ENCODE measurements at regions not wholly inside any gene's neighbourhood (a gene's known extent, or its start where the extent isn't known, plus 50 kb on each side); places are given as distances from the start of the nearest gene placed in this dataset.
"Not testable (repeated sequence)": the region's sequence is repeated elsewhere in the genome, so short reads cannot be mapped to it uniquely, and the experiment has no call there.

DNA sequence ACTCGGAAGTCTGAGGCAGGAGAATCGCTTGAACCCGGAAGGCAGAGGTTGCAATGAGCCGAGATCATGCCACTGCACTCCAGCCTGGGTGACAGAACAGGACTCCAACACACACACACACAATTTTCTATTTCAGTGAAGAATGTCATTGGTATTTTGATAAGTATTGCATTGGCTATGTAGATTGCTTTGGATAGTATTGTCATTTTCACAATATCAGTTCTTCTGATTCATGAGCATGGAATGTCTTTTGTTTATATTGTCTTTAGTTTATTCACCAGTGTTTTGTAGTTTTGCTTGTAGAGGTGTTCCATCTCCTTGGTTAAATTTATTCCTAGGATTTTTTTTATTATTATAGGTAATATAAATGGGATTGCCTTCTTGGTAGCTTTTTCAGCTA, 693.4 kb upstream of the SYT4 start:
- no peak overlapping the region for H4K8ac ChIP-seq (ENCODE audit: low read depth, low read length)
- H2BK5ac ChIP-seq (ENCODE audit: low read depth, low read length, poor library complexity): no peak overlapping the region
- H2BK120ac ChIP-seq (ENCODE audit: insufficient read depth, low read length, poor library complexity): no peak overlapping the region
- no peak overlapping the region for H3K27ac ChIP-seq (ENCODE audit: low read depth, low read length)
- no peak overlapping the region for H3K4me2 ChIP-seq (ENCODE audit: low read length)
- no peak overlapping the region for H4K12ac ChIP-seq (ENCODE audit: low read depth, low read length)
- H3K27me3 ChIP-seq (ENCODE audit: insufficient read depth, low read length): no peaks in the 10 kb centered on the region
- no CpG with 5 or more reads among the region's 4 CpGs for WGBS (ENCODE audit: extremely low coverage, insufficient coverage, insufficient read length)
- no peak overlapping the region for H3K23ac ChIP-seq (ENCODE audit: low read length)
- no peak for DNase-seq
- no peaks in the 10 kb centered on the region for H3K9me3 ChIP-seq (ENCODE audit: insufficient read depth, low read depth, low read length)
- H3K36me3 ChIP-seq (ENCODE audit: control insufficient read depth in 1 of 2, insufficient read depth in 2 of 2, low read length in 2 of 2): no peaks in the 10 kb centered on the region
- H2BK12ac ChIP-seq (ENCODE audit: low read length): no peak overlapping the region
- H2AK5ac ChIP-seq (ENCODE audit: low read length): no peak overlapping the region
- no peak overlapping the region for H4K91ac ChIP-seq (ENCODE audit: low read depth, low read length)
- H3K18ac ChIP-seq (ENCODE audit: low read length): no peak overlapping the region
- no peak overlapping the region for H3K4me3 ChIP-seq (ENCODE audit: low read depth, low read length)
- H3K9ac ChIP-seq (ENCODE audit: low read length): no peak overlapping the region
- no peaks in the 10 kb centered on the region for H3K79me2 ChIP-seq (ENCODE audit: control insufficient read depth, insufficient read depth, low read length, poor library complexity)
- no peaks in the 10 kb centered on the region for H3K79me1 ChIP-seq (ENCODE audit: low read length)
- H2AFZ ChIP-seq (ENCODE audit: insufficient read depth, low read length, poor library complexity): no peak overlapping the region
- no peaks in the 10 kb centered on the region for H3K4me1 ChIP-seq (ENCODE audit: control insufficient read depth in 1 of 2, insufficient read depth in 2 of 2, low read length in 2 of 2)
- no peak overlapping the region for H3K4ac ChIP-seq (ENCODE audit: low read depth, low read length)
- no peak overlapping the region for H3K14ac ChIP-seq (ENCODE audit: low read length)

DNA sequence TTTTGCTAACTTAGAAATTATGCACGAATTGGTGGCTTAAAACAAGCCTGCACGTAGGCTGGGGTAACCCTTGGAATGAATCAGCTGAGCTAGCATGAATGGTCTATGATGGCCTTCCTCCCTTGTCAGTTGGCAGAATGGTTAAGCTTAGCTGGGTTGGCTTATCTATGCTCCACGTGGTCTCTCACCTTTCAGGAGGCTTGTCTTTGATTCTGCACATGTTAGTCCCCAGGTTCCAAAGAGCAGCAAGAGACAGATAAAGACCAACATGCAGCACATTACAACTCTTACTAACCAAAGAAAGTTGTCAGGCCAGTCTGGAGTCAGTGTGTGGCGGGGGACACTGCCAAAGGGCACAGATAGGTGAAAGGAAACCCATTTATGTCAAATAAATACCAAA, 700.9 kb upstream of the SYT4 start:
- H2BK120ac ChIP-seq (ENCODE audit: insufficient read depth, low read length, poor library complexity): no peak overlapping the region
- no peaks in the 10 kb centered on the region for H3K27me3 ChIP-seq (ENCODE audit: insufficient read depth, low read length)
- H3K23ac ChIP-seq (ENCODE audit: low read length): no peak overlapping the region
- no peaks in the 10 kb centered on the region for H3K79me2 ChIP-seq (ENCODE audit: control insufficient read depth, insufficient read depth, low read length, poor library complexity)
- H4K8ac ChIP-seq (ENCODE audit: low read depth, low read length): no peak overlapping the region
- H3K27ac ChIP-seq (ENCODE audit: low read depth, low read length): no peak overlapping the region
- no peak overlapping the region for H3K18ac ChIP-seq (ENCODE audit: low read length)
- no peak overlapping the region for H3K4me2 ChIP-seq (ENCODE audit: low read length)
- H2AK5ac ChIP-seq (ENCODE audit: low read length): no peak overlapping the region
- no CpG with 5 or more reads among the region's 4 CpGs for WGBS (ENCODE audit: extremely low coverage, insufficient coverage, insufficient read length)
- no peaks in the 10 kb centered on the region for H3K9me3 ChIP-seq (ENCODE audit: insufficient read depth, low read depth, low read length)
- H3K4me1 ChIP-seq (ENCODE audit: control insufficient read depth in 1 of 2, insufficient read depth in 2 of 2, low read length in 2 of 2): no peaks in the 10 kb centered on the region
- H4K91ac ChIP-seq (ENCODE audit: low read depth, low read length): no peak overlapping the region
- H2BK12ac ChIP-seq (ENCODE audit: low read length): no peak overlapping the region
- H4K12ac ChIP-seq (ENCODE audit: low read depth, low read length): no peak overlapping the region
- H3K4ac ChIP-seq (ENCODE audit: low read depth, low read length): no peak overlapping the region
- H2BK5ac ChIP-seq (ENCODE audit: low read depth, low read length, poor library complexity): no peak overlapping the region
- no peak overlapping the region for H3K14ac ChIP-seq (ENCODE audit: low read length)
- DNase-seq: no peak
- no peaks in the 10 kb centered on the region for H3K79me1 ChIP-seq (ENCODE audit: low read length)
- H3K36me3 ChIP-seq (ENCODE audit: control insufficient read depth in 1 of 2, insufficient read depth in 2 of 2, low read length in 2 of 2): no peaks in the 10 kb centered on the region
- no peak overlapping the region for H2AFZ ChIP-seq (ENCODE audit: insufficient read depth, low read length, poor library complexity)
- no peak overlapping the region for H3K4me3 ChIP-seq (ENCODE audit: low read depth, low read length)
- no peak overlapping the region for H3K9ac ChIP-seq (ENCODE audit: low read length)

DNA sequence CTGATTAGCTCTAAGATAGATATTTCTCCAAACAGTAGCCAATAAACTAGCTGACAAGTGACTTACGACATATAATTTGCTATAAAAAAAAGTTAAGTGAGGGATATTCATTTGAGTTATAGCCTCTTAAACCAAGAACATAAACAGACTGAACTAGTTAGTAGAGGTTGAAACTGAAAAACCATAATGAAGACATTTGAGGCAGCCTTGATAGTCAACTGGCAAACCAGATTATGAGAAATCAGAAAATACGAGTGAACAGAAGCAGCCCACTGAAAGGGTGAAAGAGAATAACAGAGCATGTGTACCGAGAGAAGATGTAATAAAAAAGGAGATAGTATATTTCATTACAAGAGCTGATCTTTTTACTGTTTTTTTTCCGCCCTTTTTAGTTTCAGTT, 698.1 kb upstream of the SETBP1 start:
- no peak overlapping the region for H3K9ac ChIP-seq (ENCODE audit: low read length)
- H2BK120ac ChIP-seq (ENCODE audit: insufficient read depth, low read length, poor library complexity): no peak overlapping the region
- H3K14ac ChIP-seq (ENCODE audit: low read length): no peak overlapping the region
- no peak overlapping the region for H3K23ac ChIP-seq (ENCODE audit: low read length)
- H2BK5ac ChIP-seq (ENCODE audit: low read depth, low read length, poor library complexity): no peak overlapping the region
- no peak for DNase-seq
- H3K4me2 ChIP-seq (ENCODE audit: low read length): no peak overlapping the region
- H4K12ac ChIP-seq (ENCODE audit: low read depth, low read length): no peak overlapping the region
- no peak overlapping the region for H4K91ac ChIP-seq (ENCODE audit: low read depth, low read length)
- no peak overlapping the region for H2BK12ac ChIP-seq (ENCODE audit: low read length)
- no peak overlapping the region for H2AK5ac ChIP-seq (ENCODE audit: low read length)
- no peak overlapping the region for H3K27ac ChIP-seq (ENCODE audit: low read depth, low read length)
- no peak overlapping the region for H2AFZ ChIP-seq (ENCODE audit: insufficient read depth, low read length, poor library complexity)
- H3K36me3 ChIP-seq (ENCODE audit: control insufficient read depth in 1 of 2, insufficient read depth in 2 of 2, low read length in 2 of 2): no peaks in the 10 kb centered on the region
- H3K18ac ChIP-seq (ENCODE audit: low read length): no peak overlapping the region
- no peak overlapping the region for H3K4me3 ChIP-seq (ENCODE audit: low read depth, low read length)
- H3K27me3 ChIP-seq (ENCODE audit: insufficient read depth, low read length): no peaks in the 10 kb centered on the region
- no CpG with 5 or more reads among the region's 4 CpGs for WGBS (ENCODE audit: extremely low coverage, insufficient coverage, insufficient read length)
- H3K4ac ChIP-seq (ENCODE audit: low read depth, low read length): no peak overlapping the region
- H3K79me2 ChIP-seq (ENCODE audit: control insufficient read depth, insufficient read depth, low read length, poor library complexity): no peaks in the 10 kb centered on the region
- no peaks in the 10 kb centered on the region for H3K9me3 ChIP-seq (ENCODE audit: insufficient read depth, low read depth, low read length)
- H3K4me1 ChIP-seq (ENCODE audit: control insufficient read depth in 1 of 2, insufficient read depth in 2 of 2, low read length in 2 of 2): no peaks in the 10 kb centered on the region
- H3K79me1 ChIP-seq (ENCODE audit: low read length): no peaks in the 10 kb centered on the region
- H4K8ac ChIP-seq (ENCODE audit: low read depth, low read length): no peak overlapping the region

DNA sequence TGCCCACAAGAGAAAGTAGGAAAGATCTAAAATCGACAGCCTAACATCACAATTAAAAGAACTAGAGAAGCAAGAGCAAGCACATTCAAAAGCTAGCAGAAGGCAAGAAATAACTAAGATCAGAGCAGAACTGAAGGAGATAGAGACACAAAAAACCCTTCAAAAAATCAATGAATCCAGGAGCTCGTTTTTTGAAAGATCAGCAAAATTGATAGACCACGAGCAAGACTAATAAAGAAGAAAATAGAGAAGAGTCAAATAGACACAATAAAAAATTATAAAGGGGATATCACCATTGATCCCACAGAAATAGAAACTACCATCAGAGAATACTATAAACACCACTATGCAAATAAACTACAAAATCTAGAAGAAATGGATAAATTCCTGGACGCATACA, 693.6 kb upstream of the SETBP1 start:
- not testable (repeated sequence) for H3K4ac ChIP-seq (ENCODE audit: low read depth, low read length); H3K27ac ChIP-seq (ENCODE audit: low read depth, low read length); H3K4me3 ChIP-seq (ENCODE audit: low read depth, low read length); H3K4me2 ChIP-seq (ENCODE audit: low read length); H2AFZ ChIP-seq (ENCODE audit: insufficient read depth, low read length, poor library complexity); H4K8ac ChIP-seq (ENCODE audit: low read depth, low read length); DNase-seq; H3K79me2 ChIP-seq (ENCODE audit: control insufficient read depth, insufficient read depth, low read length, poor library complexity); H4K91ac ChIP-seq (ENCODE audit: low read depth, low read length); H3K4me1 ChIP-seq (ENCODE audit: control insufficient read depth in 1 of 2, insufficient read depth in 2 of 2, low read length in 2 of 2); H4K12ac ChIP-seq (ENCODE audit: low read depth, low read length); H3K27me3 ChIP-seq (ENCODE audit: insufficient read depth, low read length); H3K9me3 ChIP-seq (ENCODE audit: insufficient read depth, low read depth, low read length); H2BK12ac ChIP-seq (ENCODE audit: low read length); H3K36me3 ChIP-seq (ENCODE audit: control insufficient read depth in 1 of 2, insufficient read depth in 2 of 2, low read length in 2 of 2); H2BK120ac ChIP-seq (ENCODE audit: insufficient read depth, low read length, poor library complexity); H3K79me1 ChIP-seq (ENCODE audit: low read length); H3K14ac ChIP-seq (ENCODE audit: low read length); H3K9ac ChIP-seq (ENCODE audit: low read length); H3K18ac ChIP-seq (ENCODE audit: low read length); H2AK5ac ChIP-seq (ENCODE audit: low read length); H2BK5ac ChIP-seq (ENCODE audit: low read depth, low read length, poor library complexity); H3K23ac ChIP-seq (ENCODE audit: low read length)
- no CpG with 5 or more reads among the region's 4 CpGs for WGBS (ENCODE audit: extremely low coverage, insufficient coverage, insufficient read length)

Data from trophoblast cell (in vitro differentiated cells and primary cell).